ENCODE measurements at regions not wholly inside any gene's neighbourhood (a gene's known extent, or its start where the extent isn't known, plus 50 kb on each side); places are given as distances from the start of the nearest gene placed in this dataset.
"Not testable (repeated sequence)": the region's sequence is repeated elsewhere in the genome, so short reads cannot be mapped to it uniquely, and the experiment has no call there.

DNA sequence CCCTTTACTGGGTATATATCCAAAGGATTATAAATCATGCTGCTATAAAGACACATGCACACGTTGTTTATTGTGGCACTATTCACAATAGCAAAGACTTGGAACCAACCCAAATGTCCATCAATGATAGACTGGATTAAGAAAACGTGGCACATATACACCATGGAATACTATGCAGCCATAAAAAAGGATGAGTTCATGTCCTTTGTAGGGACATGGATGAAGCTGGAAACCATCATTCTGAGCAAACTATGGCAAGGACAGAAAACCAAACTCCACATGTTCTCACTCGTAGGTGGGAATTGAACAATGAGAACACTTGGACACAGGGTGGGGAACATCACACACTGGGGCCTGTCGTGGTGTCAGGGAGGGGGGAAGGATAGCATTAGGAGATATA lies 59.2 kb downstream of the CXorf49B start:
- not testable (repeated sequence) for H3F3A ChIP-seq (ENCODE audit: control insufficient read depth, insufficient read depth); H3K27me3 ChIP-seq (ENCODE audit: control insufficient read depth, low read length); H3K9me3 ChIP-seq (ENCODE audit: control insufficient read depth, insufficient read depth, low read length); H3K36me3 ChIP-seq (ENCODE audit: control insufficient read depth, low read length); H3K79me2 ChIP-seq (ENCODE audit: control insufficient read depth, low read length); H3K4me3 ChIP-seq (ENCODE audit: low read length); H3K9me2 ChIP-seq (replicated peaks; ENCODE audit: control insufficient read depth, low read length); H3K27ac ChIP-seq (ENCODE audit: low read depth, low read length); H3K4me1 ChIP-seq (ENCODE audit: control insufficient read depth, low read length); H4K20me1 ChIP-seq (ENCODE audit: control insufficient read depth, insufficient read depth, low read depth, low read length); H3K4me2 ChIP-seq (ENCODE audit: low read length)

DNA sequence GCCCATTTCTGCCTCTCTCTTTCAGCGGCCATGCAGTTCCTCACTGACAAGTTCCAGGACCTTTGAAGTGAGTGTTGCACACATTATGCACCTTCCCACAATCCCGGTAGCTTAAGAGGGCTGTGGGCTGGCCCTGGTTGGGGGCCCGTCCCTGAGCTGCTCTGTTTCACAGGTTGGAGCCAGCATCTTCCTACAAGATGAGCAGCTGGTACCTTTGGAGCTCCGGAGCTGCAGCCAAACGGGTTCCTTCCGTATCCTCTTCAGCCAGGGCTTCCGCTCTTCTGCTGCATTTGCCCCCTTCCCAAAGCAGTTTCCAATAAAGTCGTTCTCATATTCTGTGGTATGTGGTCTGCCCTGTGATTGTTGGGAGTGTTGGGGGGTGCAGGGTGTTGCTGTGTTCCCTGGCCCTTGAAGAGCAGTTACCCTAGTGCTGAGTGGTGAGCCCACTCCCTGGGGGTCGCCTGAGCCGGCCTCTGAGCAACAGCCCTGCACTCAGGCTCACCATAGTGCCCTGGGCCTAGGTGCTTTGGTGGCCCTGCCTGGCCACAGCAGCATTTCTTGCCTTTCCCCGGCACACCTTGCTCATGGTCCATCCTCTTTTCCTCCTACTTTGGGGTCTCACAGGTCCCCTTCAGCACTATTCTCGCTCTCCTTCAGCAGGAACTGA lies 60.4 kb downstream of the CXorf49B start:
- Histone ChIP-seq H3K79me2 (ENCODE audit: control insufficient read depth, low read length) (no peaks in the 10 kb centered on the region), H3K4me1 (ENCODE audit: control insufficient read depth, low read length) (no peaks in the 10 kb centered on the region), H3K4me3 (ENCODE audit: low read length) (no peak overlapping the region), H4K20me1 (ENCODE audit: control insufficient read depth, insufficient read depth, low read depth, low read length) (no peaks in the 10 kb centered on the region), H3K27me3 (ENCODE audit: control insufficient read depth, low read length) (no peaks in the 10 kb centered on the region), H3K9me2 (replicated peaks; ENCODE audit: control insufficient read depth, low read length) (no peaks in the 10 kb centered on the region), H3K36me3 (ENCODE audit: control insufficient read depth, low read length) (no peaks in the 10 kb centered on the region), H3K27ac (ENCODE audit: low read depth, low read length) (no peak overlapping the region), H3K9me3 (ENCODE audit: control insufficient read depth, insufficient read depth, low read length) (no peaks in the 10 kb centered on the region), H3F3A (ENCODE audit: control insufficient read depth, insufficient read depth) (no peaks in the 10 kb centered on the region), H3K4me2 (ENCODE audit: low read length) (no peak overlapping the region)
- TF ChIP-seq, protein P1, sequence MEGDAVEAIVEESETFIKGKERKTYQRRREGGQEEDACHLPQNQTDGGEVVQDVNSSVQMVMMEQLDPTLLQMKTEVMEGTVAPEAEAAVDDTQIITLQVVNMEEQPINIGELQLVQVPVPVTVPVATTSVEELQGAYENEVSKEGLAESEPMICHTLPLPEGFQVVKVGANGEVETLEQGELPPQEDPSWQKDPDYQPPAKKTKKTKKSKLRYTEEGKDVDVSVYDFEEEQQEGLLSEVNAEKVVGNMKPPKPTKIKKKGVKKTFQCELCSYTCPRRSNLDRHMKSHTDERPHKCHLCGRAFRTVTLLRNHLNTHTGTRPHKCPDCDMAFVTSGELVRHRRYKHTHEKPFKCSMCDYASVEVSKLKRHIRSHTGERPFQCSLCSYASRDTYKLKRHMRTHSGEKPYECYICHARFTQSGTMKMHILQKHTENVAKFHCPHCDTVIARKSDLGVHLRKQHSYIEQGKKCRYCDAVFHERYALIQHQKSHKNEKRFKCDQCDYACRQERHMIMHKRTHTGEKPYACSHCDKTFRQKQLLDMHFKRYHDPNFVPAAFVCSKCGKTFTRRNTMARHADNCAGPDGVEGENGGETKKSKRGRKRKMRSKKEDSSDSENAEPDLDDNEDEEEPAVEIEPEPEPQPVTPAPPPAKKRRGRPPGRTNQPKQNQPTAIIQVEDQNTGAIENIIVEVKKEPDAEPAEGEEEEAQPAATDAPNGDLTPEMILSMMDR (IDR thresholded peaks at IDR 0.05; ENCODE audit: low read depth, low read length, poor library complexity, severe bottlenecking) = no peak
- TF ChIP-seq EZH2phosphoT487 (IDR thresholded peaks at IDR 0.05; ENCODE audit: borderline replicate concordance, low read length) = no peak

DNA sequence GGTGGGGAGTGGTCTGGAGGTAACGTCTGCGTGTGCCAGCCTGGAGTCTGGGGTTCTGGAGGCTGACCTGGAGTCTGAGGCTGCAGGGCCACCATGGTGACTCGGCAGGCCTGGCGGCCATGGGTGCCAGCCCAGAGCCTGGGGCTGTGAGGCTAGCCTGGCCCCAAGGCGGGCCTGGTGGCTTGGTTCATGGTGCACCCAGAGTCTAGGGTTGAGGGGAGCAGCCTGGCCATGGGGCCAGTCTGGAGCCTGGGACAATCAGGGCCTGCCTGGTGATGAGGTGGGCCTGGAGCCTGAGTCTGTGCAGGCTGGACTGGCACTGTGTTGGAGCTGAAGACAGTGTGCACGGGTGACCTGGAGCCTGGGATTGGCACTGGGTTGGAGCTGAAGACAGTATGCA lies 64.9 kb downstream of the CXorf49B start:
- no peak overlapping the region for H3K4me3 ChIP-seq (ENCODE audit: low read length)
- no peaks in the 10 kb centered on the region for H3K36me3 ChIP-seq (ENCODE audit: control insufficient read depth, low read length)
- H3K27ac ChIP-seq (ENCODE audit: low read depth, low read length) = no peak overlapping the region
- no peaks in the 10 kb centered on the region for H3F3A ChIP-seq (ENCODE audit: control insufficient read depth, insufficient read depth)
- no peaks in the 10 kb centered on the region for H3K9me2 ChIP-seq (replicated peaks; ENCODE audit: control insufficient read depth, low read length)
- H4K20me1 ChIP-seq (ENCODE audit: control insufficient read depth, insufficient read depth, low read depth, low read length) = no peaks in the 10 kb centered on the region
- H3K9me3 ChIP-seq (ENCODE audit: control insufficient read depth, insufficient read depth, low read length) = no peaks in the 10 kb centered on the region
- H3K27me3 ChIP-seq (ENCODE audit: control insufficient read depth, low read length) = no peaks in the 10 kb centered on the region
- TF ChIP-seq, protein P1 (IDR thresholded peaks at IDR 0.05; ENCODE audit: low read depth, low read length, poor library complexity, severe bottlenecking) = no peak
- no peaks in the 10 kb centered on the region for H3K79me2 ChIP-seq (ENCODE audit: control insufficient read depth, low read length)
- no peaks in the 10 kb centered on the region for H3K4me1 ChIP-seq (ENCODE audit: control insufficient read depth, low read length)
- H3K4me2 ChIP-seq (ENCODE audit: low read length) = no peak overlapping the region

DNA sequence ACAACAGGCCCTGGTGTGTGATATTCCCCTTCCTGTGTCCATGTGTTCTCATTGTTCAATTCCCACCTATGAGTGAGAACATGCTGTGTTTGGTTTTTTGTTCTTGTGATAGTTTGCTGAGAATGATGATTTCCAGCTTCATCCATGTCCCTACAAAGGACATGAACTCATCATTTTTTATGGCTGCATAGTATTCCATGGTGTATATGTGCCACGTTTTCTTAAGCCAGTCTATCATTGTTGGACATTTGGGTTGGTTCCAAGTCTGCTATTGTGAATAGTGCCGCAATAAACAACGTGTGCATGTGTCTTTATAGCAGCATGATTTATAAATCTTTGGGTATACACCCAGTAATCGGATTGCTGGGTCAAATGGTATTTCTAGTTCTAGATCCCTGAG lies 72.6 kb upstream of the NHSL2 start:
- H3F3A ChIP-seq (ENCODE audit: control insufficient read depth, insufficient read depth); H3K9me3 ChIP-seq (ENCODE audit: control insufficient read depth, insufficient read depth, low read length); H3K27ac ChIP-seq (ENCODE audit: low read depth, low read length); H3K4me3 ChIP-seq (ENCODE audit: low read length); H3K79me2 ChIP-seq (ENCODE audit: control insufficient read depth, low read length); H3K9me2 ChIP-seq (replicated peaks; ENCODE audit: control insufficient read depth, low read length); H3K4me2 ChIP-seq (ENCODE audit: low read length); H3K36me3 ChIP-seq (ENCODE audit: control insufficient read depth, low read length); H3K27me3 ChIP-seq (ENCODE audit: control insufficient read depth, low read length); H3K4me1 ChIP-seq (ENCODE audit: control insufficient read depth, low read length); H4K20me1 ChIP-seq (ENCODE audit: control insufficient read depth, insufficient read depth, low read depth, low read length): not testable (repeated sequence)

All from DOHH2 (cell line).